ENCODE measurements at regions not wholly inside any gene's neighbourhood (a gene's known extent, or its start where the extent isn't known, plus 50 kb on each side); places are given as distances from the start of the nearest gene placed in this dataset.

- no peak for DNase-seq
- no peaks in the 10 kb centered on the region for H3K9me3 ChIP-seq (ENCODE audit: control insufficient read depth, low read length)
- Mint-ChIP-seq H3K27me3 (ENCODE audit: insufficient read depth) (no peaks in the 10 kb centered on the region), H3K36me3 (ENCODE audit: low read depth) (no peaks in the 10 kb centered on the region), H3K9me3 (no peaks in the 10 kb centered on the region), H3K27ac (no peak overlapping the region), H3K4me1 (peaks cover 7% of the 10 kb centered on the region), H3K4me3 (no peak overlapping the region)
- H3K4me1 ChIP-seq (ENCODE audit: control insufficient read depth, insufficient read depth, low read length) = no peaks in the 10 kb centered on the region
- peak overlapping the region; percentile 65 for H3K27ac ChIP-seq (ENCODE audit: low read depth, low read length)
- TF ChIP-seq CTCF (conservative IDR thresholded peaks at IDR 0.05) = no peak
- H3K9ac ChIP-seq (ENCODE audit: extremely low read depth, low read length, poor library complexity, severe bottlenecking) = no peak overlapping the region
- no peaks in the 10 kb centered on the region for H3K27me3 ChIP-seq (ENCODE audit: control insufficient read depth, insufficient read depth, low read length, poor library complexity, severe bottlenecking)
- no peaks in the 10 kb centered on the region for H3K36me3 ChIP-seq (ENCODE audit: control insufficient read depth, insufficient read depth, low read length)
- no peak overlapping the region for H3K4me3 ChIP-seq (ENCODE audit: low read length)
- WGBS, 2 experiments (ENCODE audit: insufficient coverage in 1 of 2, insufficient read length in 1 of 2) = 63 to 82% methylated on average over 2 to 3 of the region's 3 CpGs
Measured at GRCh38 chr1:81470275-81470674, 330.5 kb upstream of the ADGRL2 start.

- H3K27me3 Mint-ChIP-seq (ENCODE audit: insufficient read depth) = no peaks in the 10 kb centered on the region
- no peak overlapping the region for H3K27ac Mint-ChIP-seq
- no peak for DNase-seq
Measured at GRCh38 chr1:81467383-81467782, 333.4 kb upstream of the ADGRL2 start.

GRCh38 chr1:81466961-81467360 lies 333.8 kb upstream of the ADGRL2 start:
- no peak for DNase-seq
- Mint-ChIP-seq H3K36me3 (ENCODE audit: low read depth) (no peaks in the 10 kb centered on the region), H3K4me3 (no peak overlapping the region), H3K27me3 (ENCODE audit: insufficient read depth) (no peaks in the 10 kb centered on the region), H3K4me1 (peaks cover 11% of the 10 kb centered on the region), H3K27ac (no peak overlapping the region), H3K9me3 (no peaks in the 10 kb centered on the region)
- H3K4me1 ChIP-seq (ENCODE audit: control insufficient read depth, insufficient read depth, low read length) = no peaks in the 10 kb centered on the region
- H3K27ac ChIP-seq (ENCODE audit: low read depth, low read length) = peak overlapping the region; percentile 87
- H3K9ac ChIP-seq (ENCODE audit: extremely low read depth, low read length, poor library complexity, severe bottlenecking) = no peak overlapping the region
- H3K4me3 ChIP-seq (ENCODE audit: low read length) = no peak overlapping the region
- H3K9me3 ChIP-seq (ENCODE audit: control insufficient read depth, low read length) = no peaks in the 10 kb centered on the region
- H3K36me3 ChIP-seq (ENCODE audit: control insufficient read depth, insufficient read depth, low read length) = no peaks in the 10 kb centered on the region
- 73 to 100% methylated on average over 1 to 3 of the region's 4 CpGs for WGBS, 2 experiments (ENCODE audit: insufficient coverage in 1 of 2, insufficient read length in 1 of 2)
- no peaks in the 10 kb centered on the region for H3K27me3 ChIP-seq (ENCODE audit: control insufficient read depth, insufficient read depth, low read length, poor library complexity, severe bottlenecking)
- TF ChIP-seq CTCF (conservative IDR thresholded peaks at IDR 0.05) = no peak

More at GRCh38 chr1:81467383-81467782, 333.4 kb upstream of the ADGRL2 start:
- no peaks in the 10 kb centered on the region for H3K4me1 ChIP-seq (ENCODE audit: control insufficient read depth, insufficient read depth, low read length)
- 74 to 82% methylated on average over 4 of the region's 4 CpGs for WGBS, 2 experiments (ENCODE audit: insufficient coverage in 1 of 2, insufficient read length in 1 of 2)
- H3K4me3 Mint-ChIP-seq = no peak overlapping the region
- no peaks in the 10 kb centered on the region for H3K27me3 ChIP-seq (ENCODE audit: control insufficient read depth, insufficient read depth, low read length, poor library complexity, severe bottlenecking)
- peak overlapping the region; percentile 87 for H3K27ac ChIP-seq (ENCODE audit: low read depth, low read length)
- no peak for TF ChIP-seq CTCF (conservative IDR thresholded peaks at IDR 0.05)
- H3K4me3 ChIP-seq (ENCODE audit: low read length) = no peak overlapping the region
- no peak overlapping the region for H3K9ac ChIP-seq (ENCODE audit: extremely low read depth, low read length, poor library complexity, severe bottlenecking)
- H3K36me3 ChIP-seq (ENCODE audit: control insufficient read depth, insufficient read depth, low read length) = no peaks in the 10 kb centered on the region
- H3K36me3 Mint-ChIP-seq (ENCODE audit: low read depth) = no peaks in the 10 kb centered on the region
- no peaks in the 10 kb centered on the region for H3K9me3 Mint-ChIP-seq
- no peaks in the 10 kb centered on the region for H3K9me3 ChIP-seq (ENCODE audit: control insufficient read depth, low read length)
- H3K4me1 Mint-ChIP-seq = peaks cover 11% of the 10 kb centered on the region

Data from endodermal cell (in vitro differentiated cells).